Right ventricle myocardium superior (tissue), 1 donor: ENCODE measurements at regions not wholly inside any gene's neighbourhood (a gene's known extent, or its start where the extent isn't known, plus 50 kb on each side); places are given as distances from the start of the nearest gene placed in this dataset.
"Not testable (repeated sequence)": the region's sequence is repeated elsewhere in the genome, so short reads cannot be mapped to it uniquely, and the experiment has no call there.

Experiments
- ATAC-seq: fragments of 200-7000 bp; cut with Tn5 transposase; one replicate; pipeline ENCODE4 v1.9.1; 2020; ENCODE audit warnings: mild to moderate bottlenecking; ENCODE audit not compliant: poor library complexity
- DNase-seq: peaks from one replicate; pipeline ENCODE4 v3.0.0-alpha.2; 2020
- intact Hi-C: fragments of 100-400 bp; cut with DNase I; formaldehyde crosslinking; loops from one replicate; pipeline ENCODE4 v1.11.2; 2022
- donor health status: DM: no; HTN: yes; CAD: no; lungs with severe emphysema.

DNA sequence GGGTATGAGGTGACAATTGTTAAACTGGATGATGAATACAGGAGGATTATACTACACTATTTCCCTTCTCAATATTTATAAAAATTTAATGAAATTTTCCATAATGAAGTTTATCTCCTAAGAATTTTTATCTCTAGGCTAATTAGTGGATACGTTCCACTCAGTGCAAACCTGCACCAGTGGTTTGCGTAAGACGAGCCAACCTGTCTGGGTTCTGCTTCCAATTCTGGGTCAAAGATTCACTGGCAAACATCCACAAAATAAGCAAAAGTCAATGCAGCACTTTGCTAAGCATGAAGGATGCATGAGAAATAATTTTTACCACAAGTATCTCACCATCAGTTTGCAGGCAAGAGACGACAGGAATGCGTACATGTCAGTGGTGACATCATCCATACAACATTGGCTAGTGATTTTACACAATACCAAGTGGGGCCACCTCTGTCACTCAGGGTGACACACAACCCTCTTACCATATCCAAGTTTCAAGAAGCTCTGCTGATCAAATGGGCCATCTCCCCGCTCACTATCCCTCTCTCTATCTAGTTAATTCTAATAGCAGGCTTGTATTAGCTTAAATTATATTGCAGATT is 51.7 kb downstream of the FAM50B start:
- DNase-seq (no peak), ATAC-seq (no peak)
- intact Hi-C loops = no loop called here

DNA sequence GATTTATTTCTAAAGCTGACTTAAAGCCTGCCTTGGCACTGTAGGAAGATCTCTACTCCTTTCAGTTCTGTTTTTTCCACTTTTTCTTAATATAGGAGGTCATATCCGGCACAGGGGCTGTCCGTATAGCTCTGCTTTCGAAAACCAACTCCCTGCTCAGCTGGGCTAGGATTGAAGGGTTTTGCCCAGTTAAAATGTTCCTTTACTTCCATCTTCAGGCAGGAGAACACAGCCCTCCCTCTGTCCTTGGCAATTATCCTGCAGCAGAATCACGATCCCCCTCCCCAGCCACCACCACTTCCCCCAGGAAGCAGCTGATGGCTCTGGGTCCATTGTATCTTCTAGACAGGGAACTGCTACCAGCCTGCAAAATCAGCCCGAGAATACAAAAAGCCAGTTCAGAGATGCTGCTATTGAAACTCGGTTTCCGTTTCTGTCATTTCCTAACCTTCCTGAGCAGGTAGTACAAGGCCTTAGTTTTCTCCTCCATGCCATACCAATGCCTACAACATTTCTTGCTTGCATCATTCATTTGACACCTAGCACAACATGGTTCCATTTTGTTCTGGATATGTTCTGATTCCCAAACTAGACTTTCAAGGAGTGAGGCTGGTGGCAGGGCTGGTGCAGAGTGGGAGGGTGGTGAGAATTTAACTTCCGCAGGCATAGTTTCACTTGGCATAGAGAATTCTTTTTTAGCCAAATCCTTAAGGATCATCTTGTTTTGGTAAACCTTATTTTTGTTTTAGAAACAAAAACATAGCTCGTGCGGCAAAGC is 53.9 kb downstream of the FAM50B start:
- DNase-seq (no peak), ATAC-seq (no peak)
- intact Hi-C loops = no loop called here

DNA sequence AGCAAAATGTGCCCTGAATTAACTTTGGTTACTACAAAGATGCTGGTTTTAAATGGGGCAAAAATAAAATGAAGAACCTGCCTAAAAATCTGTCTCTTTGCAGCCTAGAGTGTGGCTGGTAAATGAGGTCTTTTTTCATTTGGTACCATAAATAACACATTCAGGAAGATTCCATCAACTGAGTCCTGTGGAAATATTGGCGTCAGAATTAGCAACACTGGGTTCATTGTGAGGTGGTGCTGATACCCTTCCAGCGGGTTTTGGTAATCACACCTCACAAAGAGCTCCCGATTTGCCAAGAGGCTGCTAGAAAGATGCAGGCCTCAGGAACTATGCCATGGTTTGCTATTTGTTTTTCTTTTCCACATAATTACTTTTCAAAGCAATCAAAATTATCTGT is 55.3 kb downstream of the FAM50B start:
- DNase-seq (no peak), ATAC-seq (no peak)
- intact Hi-C loops = no loop called here

DNA sequence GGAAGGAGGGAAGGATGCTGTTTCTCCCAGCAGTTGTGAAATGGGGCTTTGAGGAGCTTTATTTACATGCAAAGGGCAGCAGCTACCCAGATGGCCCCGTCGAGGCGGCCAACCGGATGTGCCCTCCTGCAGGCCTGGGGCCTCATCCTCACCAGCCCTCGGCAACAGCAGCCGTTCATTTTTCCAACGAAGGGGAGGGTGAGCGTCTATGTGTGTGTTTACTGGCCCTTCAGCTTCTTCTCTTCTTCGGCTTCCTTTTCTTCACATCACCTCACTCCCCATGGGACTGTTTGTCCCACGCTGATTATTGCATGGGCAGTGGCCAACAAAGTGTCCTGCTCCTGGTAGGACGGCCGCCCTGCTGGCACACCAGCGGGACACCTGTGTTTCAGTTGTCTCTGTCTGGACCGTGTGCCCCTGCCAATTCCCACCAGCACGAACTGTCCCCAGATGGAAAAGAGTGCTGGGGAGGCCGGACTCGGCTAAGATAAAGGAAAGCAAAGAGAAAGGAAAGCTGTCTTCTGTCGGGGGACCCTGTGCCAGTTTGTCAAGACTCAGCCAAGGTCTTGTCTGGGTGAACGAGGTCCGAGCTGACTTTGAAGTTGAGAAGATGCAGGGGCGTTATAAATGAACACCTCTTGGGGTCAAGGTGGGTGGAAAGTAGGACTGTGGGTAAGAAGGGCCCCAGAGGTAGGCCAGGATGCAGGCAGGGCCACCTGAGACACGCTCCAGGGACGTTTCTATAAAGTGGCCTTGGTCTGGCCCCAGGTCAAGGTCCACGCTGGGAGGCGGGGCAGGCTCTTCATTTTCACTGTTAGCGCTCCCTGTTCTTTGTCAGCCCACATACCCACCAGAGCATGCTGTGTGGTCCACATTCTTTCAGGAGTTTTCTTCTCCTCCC is 57.0 kb downstream of the FAM50B start:
- DNase-seq = peak; percentile 72
- intact Hi-C loops = no loop called here
- peak; percentile 88 for ATAC-seq

DNA sequence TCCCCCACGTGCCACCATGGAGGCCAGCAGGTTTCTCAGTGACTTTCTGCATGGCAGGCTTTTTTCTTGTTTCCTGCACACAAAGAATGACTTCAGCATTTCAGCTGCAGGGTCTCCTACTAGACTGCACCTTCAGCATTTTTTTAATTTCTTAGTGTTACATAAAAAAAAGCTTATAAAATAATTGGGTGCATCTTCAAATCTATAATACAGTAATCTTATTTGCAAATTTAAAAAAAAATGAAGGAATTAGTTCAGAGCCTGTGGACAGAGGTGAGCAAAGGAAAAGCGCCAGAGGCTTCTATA is 57.6 kb downstream of the FAM50B start:
- ATAC-seq (no peak), DNase-seq (no peak)
- intact Hi-C loops = no loop called here

DNA sequence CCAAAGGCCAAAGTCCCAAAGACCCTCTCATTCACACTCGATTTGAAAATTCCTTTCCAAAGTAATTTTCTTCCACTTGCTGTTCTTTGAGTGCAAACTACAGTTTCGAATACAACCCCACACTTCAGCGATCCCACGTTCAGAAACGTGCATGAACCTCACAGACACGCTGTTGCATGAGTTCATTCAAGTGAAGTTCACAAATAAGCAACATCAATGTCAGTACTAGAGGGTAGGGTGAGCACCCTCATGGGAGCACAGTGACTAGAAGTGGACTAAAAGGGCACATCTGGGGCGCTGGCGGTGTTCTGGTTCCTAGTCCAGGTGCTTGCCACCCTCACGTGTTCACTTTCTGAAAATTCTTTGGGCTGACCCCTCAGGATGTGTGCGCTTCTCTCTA is 59.0 kb downstream of the FAM50B start:
- intact Hi-C loops = no loop called here
- DNase-seq (no peak), ATAC-seq (no peak)

DNA sequence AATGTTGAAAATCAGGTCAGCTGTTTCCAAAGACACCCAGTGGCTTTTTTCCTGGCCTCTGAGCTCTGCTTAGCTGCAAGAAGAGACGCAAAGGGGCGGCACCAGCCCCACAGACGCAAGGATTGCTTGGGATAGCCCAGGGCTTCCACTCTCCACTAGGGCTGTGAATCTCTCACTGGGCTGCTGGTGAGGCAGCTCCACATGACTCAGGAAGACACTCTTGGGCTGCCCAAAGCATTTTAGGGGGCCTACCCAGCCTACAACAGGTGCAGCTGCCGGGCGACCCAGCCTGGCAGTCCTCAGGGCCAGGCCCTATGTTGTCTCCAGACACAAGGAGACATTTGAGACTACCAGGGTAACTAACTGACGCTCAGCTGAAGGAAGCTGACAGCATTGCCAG is 59.8 kb downstream of the FAM50B start:
- intact Hi-C loops = no loop called here
- ATAC-seq (no peak), DNase-seq (no peak)

DNA sequence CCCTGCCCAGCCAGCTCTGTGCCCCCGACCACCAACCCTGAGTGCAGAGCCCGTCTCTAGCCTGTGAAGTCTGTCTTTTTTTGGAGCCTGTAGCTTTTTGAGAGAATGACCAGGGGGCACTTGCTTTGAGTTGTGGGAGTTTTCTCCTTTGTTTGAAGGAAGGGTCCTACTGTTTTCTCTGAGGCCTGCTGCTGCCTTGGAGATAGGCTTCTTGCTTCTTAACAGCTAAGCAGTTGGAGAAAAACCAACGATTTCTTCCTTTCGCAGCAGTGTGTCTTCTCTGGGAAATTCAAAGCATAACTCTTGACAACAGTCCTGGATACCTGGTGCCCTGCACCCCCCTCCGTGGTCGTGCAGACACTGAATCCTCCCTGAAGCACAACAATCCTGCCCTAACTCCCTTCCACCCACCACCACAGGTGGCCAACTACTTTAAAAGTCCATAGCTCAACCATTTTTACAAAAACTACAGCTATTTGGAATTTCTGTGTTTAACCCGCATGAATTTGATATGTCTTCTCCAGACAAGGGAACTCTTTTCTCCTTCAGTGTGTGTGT is 61.0 kb downstream of the FAM50B start:
- intact Hi-C loops = no loop called here
- ATAC-seq (no peak), DNase-seq (no peak)

DNA sequence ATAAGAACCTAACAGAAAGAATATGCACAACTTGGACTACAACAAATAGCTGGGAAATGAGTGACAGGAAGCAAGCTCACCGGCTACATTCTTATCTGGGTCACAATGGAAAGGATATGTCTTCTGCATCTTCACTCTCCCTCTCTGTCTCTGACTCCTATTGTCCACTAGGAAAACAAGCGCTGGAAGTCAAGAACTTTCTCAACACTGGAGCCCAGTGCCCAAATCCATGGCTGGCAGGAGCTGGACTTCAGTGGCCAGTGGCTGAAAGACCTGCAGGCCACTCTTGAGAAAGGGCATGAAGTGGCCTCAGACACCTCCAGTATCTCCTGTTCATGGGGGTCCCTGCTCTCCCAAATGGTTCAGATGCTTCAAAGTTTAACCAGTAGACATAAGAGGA is 62.0 kb downstream of the FAM50B start:
- intact Hi-C loops = no loop called here
- DNase-seq (no peak), ATAC-seq (no peak)

DNA sequence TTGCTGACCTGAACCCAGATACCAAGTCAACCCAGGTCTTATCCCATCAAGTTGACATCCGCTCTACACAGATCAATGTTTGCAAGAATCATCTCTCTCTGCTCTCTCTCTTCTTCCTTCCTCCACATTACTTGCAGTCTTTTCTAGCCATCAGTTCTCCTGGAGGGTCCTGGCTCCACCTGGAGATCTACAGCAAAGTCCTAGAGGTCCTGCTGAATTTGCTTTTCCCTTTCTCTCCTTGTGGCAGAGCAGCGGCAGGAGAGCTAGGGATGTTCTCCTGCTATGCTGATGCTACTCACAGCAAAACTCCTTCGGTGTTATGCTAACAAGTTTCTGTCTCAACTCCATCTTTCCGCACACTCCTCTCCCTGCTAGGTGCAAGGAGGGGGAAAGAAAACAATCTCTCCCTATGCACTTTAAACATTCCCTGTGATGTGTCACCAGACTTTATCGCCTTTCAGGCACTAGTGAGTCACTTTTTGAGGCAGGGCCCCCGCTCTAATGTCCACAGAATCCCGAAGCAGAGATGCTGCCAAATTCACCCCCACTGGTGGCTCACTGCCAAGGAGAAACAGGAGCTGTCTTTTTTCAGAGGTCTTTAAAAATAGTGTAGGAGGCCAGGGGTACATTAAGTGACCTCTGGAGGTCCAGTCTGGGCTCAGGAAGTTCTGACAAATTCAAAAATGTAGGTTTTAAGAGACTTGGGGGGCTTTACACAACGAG is 62.6 kb downstream of the FAM50B start:
- DNase-seq = peak; percentile 72
- ATAC-seq = peak; percentile 16
- intact Hi-C loops = no loop called here

DNA sequence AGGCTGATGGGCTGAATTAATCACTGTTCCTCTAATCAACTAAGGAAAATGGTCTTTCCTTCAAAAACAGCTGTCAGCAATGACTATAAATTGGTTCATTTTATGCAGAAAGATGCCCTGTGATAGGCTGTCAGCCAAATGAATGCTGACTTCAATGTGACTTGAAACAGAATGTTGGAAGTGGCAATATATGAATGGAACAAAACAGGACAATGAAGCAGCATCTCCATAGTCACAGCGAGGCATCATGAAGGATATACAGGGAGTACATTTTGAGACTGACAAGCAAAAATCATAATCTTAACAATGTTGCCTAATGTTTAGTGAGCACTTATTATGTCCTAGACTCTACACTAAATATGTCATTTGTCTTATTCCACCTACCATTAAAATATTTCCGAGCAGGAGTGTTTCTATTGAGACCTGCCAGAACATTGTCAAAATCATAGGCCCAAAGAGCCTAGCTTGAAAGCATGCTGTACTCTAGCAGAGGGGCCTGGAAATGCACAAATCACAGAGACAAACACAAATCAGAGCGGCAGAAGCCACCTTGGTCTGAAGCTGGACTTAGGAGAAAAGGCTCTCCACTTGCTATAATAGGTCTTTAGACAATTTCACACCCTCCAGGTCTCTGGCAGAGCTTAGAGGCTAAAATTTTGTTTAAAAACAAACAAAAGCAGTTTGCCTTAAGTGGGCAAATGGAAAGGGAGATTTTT is 63.3 kb downstream of the FAM50B start:
- ATAC-seq = peak; percentile 36
- no peak for DNase-seq
- intact Hi-C loops = no loop called here

DNA sequence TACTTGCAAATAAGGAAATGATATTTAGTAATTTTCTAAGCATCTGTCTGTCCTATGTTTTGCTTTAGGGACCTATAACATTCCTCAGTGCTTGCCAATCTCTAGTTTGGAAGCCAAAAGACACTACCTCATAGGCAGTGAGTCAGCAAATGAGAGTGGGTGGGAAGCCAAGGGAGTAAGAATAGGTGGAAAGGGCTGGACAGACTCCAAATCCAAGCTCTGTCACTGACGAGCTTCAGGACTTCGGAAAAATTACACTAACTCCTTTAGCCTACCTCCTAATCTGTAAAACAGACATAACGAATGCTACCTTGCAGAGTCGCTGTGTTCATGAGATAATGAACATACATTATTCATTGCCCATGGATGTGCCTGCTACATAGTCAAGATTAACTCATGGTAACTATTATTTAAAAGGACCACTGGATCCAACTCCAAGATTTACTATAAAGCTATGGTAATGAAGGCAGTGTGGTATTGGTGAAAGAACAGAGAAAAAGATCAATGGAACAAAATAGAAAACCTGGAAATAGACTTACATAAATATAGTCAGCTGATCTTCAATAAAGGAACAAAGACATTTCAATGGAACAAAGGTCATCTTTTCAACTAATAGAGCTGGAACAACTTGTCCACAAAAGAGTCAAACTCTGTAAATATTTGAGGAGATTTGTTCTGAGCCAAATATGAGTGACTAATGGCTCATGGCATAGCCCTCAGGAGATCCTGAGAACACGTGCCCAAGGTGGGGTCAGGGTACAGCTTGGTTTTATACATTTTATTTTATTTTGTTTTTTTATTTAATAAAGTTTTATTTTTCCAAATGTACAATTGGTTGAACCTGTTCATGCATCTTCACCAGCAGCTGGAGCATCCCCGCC is 64.1 kb downstream of the FAM50B start:
- no peak for DNase-seq
- ATAC-seq = peak; percentile 89
- intact Hi-C loops = no loop called here

DNA sequence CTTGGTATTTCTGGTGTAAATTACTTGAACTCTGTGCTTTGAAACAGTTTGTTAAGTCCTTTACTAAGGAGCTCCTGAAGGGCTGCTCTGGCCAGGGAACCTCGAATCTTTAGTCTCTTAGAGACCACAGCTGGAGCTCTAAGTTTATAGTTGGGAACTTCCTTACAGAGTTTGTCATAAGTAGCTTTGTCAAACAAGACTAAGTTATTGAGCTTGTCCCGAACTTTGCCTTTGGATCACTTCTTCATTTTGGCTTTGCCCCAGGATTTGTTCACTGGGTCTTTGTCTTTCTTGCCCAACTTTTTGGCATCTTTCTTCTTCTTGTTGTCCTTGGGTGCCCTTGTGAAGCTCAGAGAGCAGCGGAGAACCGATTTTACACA is 64.8 kb downstream of the FAM50B start:
- intact Hi-C loops = no loop called here
- no peak for ATAC-seq
- no peak for DNase-seq

DNA sequence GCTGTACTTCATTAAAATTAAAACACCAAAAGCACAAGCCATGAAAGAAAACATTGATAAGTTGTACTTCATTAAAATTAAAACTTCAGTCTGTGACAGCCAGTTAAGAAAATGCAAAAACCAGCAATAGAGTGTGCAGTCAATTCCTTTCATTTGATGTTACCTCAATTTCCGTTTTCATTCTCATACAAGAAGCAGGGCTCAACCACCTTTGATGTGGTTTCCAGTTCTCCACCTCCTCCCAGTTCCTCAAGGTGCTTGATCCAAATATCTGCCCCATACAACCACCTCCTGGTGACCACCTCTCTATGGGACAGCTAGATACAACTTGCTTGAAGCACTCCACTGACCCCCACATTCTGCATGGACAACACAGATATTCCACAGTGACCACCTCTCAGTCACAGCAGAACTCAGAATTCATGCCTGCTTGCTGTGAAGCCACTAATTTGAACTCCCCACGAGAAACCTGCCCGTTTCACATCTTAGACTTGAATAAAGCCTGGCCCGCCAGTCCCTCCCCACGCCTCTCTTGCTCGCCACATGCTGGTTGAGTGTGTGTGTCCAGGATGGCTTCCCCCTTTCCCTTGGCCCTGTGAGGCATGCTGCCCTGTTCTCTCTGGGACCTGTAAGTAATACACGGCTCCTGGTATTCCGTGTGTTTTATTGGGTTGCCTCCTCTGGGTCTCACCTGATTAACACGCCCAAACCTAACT is 66.1 kb downstream of the FAM50B start:
- ATAC-seq (no peak), DNase-seq (no peak)
- intact Hi-C loops = no loop called here

DNA sequence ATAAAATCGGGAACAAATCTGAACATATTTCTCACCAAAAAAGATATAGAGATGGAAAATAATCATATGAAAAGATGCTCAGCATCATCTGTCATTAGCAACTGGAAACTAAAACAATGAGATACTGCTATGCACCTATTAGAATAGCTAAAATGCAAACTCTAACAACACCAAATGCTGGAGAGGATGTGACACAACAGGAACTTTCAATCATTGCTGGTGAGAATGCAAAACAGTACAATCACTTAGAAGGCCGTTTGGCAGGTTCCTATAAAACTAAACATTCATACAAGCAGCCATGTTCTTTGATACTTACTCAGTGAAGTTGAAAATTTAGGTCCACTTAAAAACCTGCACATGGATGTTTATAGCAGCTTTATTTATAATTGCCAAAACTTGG is 67.0 kb downstream of the FAM50B start:
- no peak for ATAC-seq
- intact Hi-C loops = no loop called here
- DNase-seq = no peak

DNA sequence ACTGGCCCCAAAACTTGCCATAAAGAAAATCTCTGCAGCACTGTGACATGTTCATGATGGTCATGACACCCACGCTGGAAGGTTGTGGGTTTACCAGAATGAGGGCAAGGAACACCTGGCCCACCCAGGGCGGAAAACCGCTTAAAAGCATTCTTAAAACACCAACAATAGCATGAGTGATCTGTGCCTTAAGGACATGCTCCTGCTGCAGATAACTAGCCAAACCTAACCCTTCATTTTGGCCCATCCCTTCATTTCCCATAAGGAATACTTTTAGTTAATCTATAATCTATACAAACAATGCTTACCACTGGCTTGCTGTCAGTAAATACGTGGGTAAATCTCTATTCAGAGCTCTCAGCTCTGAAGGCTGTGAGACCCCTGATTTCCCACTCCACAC is 67.6 kb downstream of the FAM50B start:
- intact Hi-C loops, DNase-seq, ATAC-seq: not testable (repeated sequence)

DNA sequence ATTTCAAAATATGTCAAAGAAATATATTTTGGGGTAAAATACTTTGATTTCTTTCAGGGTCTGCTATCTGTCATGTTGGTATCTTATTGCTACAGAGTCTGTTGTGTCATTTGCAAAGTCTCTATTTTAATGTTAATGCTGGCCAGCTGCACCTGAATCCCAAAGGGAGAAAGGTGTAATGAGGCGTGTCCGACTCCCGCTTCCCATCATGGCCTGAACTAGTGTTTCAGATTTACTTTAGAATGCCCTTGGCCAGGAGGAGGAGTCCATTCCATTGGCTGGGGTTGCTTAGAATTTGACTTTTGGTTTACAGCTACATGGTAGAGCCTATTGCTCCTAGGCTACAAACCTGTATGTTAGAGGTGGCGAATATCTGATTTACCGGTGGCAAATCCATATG is 69.3 kb downstream of the FAM50B start:
- no peak for ATAC-seq
- intact Hi-C loops = no loop called here
- DNase-seq = no peak
